ENCODE measurements at regions not wholly inside any gene's neighbourhood (a gene's known extent, or its start where the extent isn't known, plus 50 kb on each side); places are given as distances from the start of the nearest gene placed in this dataset.
"Not testable (repeated sequence)": the region's sequence is repeated elsewhere in the genome, so short reads cannot be mapped to it uniquely, and the experiment has no call there.

GRCh38 chrX:65392284-65392683 lies 142.3 kb downstream of the LAS1L start:
- Histone ChIP-seq H3K4me2 (ENCODE audit: control insufficient read depth, extremely low read depth, insufficient read depth, low read depth, low read length) (no peak overlapping the region), H3K4me3 (ENCODE audit: control insufficient read depth in 2 of 3, extremely low read depth in 1 of 3, insufficient read depth in 2 of 3, low read depth in 1 of 3, low read length in 3 of 3) (no peak overlapping the region), H2AFZ (ENCODE audit: control insufficient read depth, low read length) (no peak overlapping the region), H3K9ac (ENCODE audit: control insufficient read depth, extremely low read depth, insufficient read depth, low read length) (no peak overlapping the region), H3K27ac (ENCODE audit: control insufficient read depth, insufficient read depth, low read length) (no peak overlapping the region), H3K9me3 (ENCODE audit: control insufficient read depth, low read depth, low read length) (no peaks in the 10 kb centered on the region), H3K4me1 (ENCODE audit: control insufficient read depth, extremely low read depth, insufficient read depth, low read length) (no peaks in the 10 kb centered on the region), H3K36me3 (ENCODE audit: control insufficient read depth in 2 of 2, extremely low read depth in 1 of 2, insufficient read depth in 2 of 2, low read length in 2 of 2) (no peaks in the 10 kb centered on the region), H3K9me1 (ENCODE audit: control insufficient read depth, extremely low read depth, insufficient read depth, low read length) (no peaks in the 10 kb centered on the region), H4K20me1 (ENCODE audit: control insufficient read depth, extremely low read depth, insufficient read depth, low read length) (no peaks in the 10 kb centered on the region), H3K79me2 (ENCODE audit: control insufficient read depth, insufficient read depth, low read length) (no peaks in the 10 kb centered on the region), H3K27me3 (ENCODE audit: control insufficient read depth, extremely low read depth, insufficient read depth, low read length) (no peaks in the 10 kb centered on the region)
- dilution Hi-C loops (cut with MboI; ENCODE audit: extremely low pct_ligation_motif_present, low sequenced_read_pairs): no loop called here
- DNase-seq (ENCODE audit: low read depth, low spot score) (no peak), FAIRE-seq (no peak)
- no peak for TF ChIP-seq CTCF (optimal IDR thresholded peaks at IDR 0.05 in 1 of 3, IDR thresholded peaks at IDR 0.05 in 1 of 3, conservative IDR thresholded peaks at IDR 0.05 in 1 of 3; ENCODE audit: extremely low read depth in 1 of 3, insufficient read depth in 2 of 3, low read length in 3 of 3)

- H4K20me1 ChIP-seq (ENCODE audit: control insufficient read depth, extremely low read depth, insufficient read depth, low read length); H3K9ac ChIP-seq (ENCODE audit: control insufficient read depth, extremely low read depth, insufficient read depth, low read length); H3K27me3 ChIP-seq (ENCODE audit: control insufficient read depth, extremely low read depth, insufficient read depth, low read length); H3K36me3 ChIP-seq (ENCODE audit: control insufficient read depth in 2 of 2, extremely low read depth in 1 of 2, insufficient read depth in 2 of 2, low read length in 2 of 2); H3K79me2 ChIP-seq (ENCODE audit: control insufficient read depth, insufficient read depth, low read length); H3K27ac ChIP-seq (ENCODE audit: control insufficient read depth, insufficient read depth, low read length); H3K9me3 ChIP-seq (ENCODE audit: control insufficient read depth, low read depth, low read length); H3K4me2 ChIP-seq (ENCODE audit: control insufficient read depth, extremely low read depth, insufficient read depth, low read depth, low read length); H3K9me1 ChIP-seq (ENCODE audit: control insufficient read depth, extremely low read depth, insufficient read depth, low read length); dilution Hi-C loops (cut with MboI; ENCODE audit: extremely low pct_ligation_motif_present, low sequenced_read_pairs); H3K4me3 ChIP-seq (ENCODE audit: control insufficient read depth in 2 of 3, extremely low read depth in 1 of 3, insufficient read depth in 2 of 3, low read depth in 1 of 3, low read length in 3 of 3); H3K4me1 ChIP-seq (ENCODE audit: control insufficient read depth, extremely low read depth, insufficient read depth, low read length); FAIRE-seq; H2AFZ ChIP-seq (ENCODE audit: control insufficient read depth, low read length); DNase-seq (ENCODE audit: low read depth, low spot score): not testable (repeated sequence)
Observed at GRCh38 chrX:65389120-65389519, 145.5 kb downstream of the LAS1L start.
